GM21381 (cell line): ENCODE measurements at regions not wholly inside any gene's neighbourhood (a gene's known extent, or its start where the extent isn't known, plus 50 kb on each side); places are given as distances from the start of the nearest gene placed in this dataset.

Experiments used
- ATAC-seq: cut with Tn5 transposase; IDR thresholded peaks from one replicate; pipeline ENCODE4 v1.9.1; 2021; ENCODE audit warnings: mild to moderate bottlenecking, moderate library complexity; ENCODE audit not compliant: unreplicated experiment

DNA sequence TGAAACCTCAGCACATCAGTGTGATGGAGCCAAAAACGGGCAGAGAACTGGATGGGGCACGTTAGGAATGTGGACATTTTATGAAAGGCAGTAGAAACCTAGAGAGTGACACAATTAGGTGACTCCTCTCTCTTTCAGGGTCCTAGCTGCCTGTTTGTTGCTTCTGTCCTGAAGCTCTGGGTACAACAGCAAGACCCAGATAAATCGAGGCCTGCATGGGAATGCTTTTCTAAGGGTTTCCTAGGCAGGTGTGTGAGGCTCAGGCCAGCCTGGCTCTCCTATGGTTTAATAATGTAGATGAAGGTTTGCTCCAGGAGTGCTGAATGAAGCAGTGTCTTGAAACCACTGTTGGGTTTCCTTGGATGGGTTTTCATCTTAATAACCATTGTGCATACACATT, 517.1 kb upstream of the RAB6C start:
- no peak for ATAC-seq

DNA sequence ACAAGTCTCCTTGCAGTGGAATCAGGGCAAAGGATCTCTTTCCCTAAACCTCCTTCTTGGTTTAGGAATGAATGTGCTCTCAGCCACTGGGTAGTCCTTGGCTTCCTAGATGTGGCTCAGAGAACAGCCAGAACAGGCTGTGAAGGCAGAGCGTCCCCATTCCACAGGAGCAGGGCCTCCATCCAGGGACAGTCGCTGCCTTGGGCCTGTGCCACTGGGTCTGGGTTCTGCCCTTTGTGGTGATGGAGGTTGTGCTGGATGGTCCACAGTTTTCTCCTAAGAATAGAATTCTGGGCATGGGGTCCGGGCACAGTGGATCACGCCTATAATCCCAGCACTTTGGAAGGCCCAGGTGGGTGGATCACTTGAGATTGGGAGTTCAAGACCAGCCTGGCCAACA, 516.5 kb upstream of the RAB6C start:
- ATAC-seq, result no peak

DNA sequence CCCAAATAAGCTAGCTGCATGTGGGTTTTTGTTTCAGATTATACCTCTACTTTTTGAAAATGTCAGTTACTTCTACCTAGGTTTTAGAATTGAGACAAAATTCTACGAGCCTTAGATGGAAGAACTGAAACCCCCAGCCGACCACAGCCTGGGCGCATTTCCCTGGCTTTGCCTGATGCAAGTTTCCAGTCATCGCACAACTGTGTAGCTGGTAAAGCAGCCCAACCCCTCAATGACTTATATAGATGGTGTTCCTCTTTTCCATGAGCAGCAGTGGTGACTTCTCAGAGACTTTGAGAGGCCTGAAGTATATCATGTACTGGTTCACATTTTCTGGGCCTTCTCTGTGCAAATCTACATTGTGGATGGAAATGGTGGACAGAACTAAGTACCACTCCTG, 515.4 kb upstream of the RAB6C start:
- ATAC-seq, result no peak

DNA sequence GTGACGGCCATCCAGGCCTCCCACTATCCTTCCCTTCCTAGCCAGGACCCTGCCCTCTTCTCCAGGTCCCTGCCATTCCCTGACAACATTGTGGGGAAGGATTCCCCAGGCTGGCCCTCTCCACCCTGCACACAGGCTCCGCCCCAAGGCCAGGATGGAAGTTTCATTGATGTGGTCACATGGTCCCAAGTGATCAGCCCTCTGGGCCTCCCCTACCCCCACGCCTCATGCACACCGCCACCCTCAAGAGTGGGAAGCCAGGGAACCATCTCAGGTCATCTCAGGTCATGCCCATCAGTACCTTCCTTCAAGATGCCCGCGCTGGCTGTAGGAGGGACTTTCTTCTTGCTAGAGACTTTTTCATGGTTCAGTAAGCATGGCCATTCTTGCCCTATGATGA, 514.8 kb upstream of the RAB6C start:
- no peak for ATAC-seq

DNA sequence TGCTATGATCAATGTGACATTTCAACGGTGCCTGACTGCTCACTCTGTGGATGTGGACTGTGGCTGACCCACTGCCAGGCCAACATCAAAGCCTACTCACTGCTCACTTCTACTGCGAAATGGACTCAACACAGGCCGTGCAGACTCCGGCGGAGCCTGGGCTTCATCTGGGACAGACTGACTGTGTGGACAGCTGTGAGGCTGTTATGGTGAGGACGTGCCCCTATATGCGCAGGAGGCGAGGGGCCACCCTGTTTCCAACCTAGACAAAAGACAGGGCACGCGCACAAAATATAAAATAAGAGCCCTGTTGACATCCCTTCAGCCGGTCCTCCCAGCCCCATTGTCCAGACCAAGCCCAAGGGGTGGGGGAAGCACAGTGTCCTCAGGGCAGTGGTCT, 514.4 kb upstream of the RAB6C start:
- ATAC-seq, result no peak

DNA sequence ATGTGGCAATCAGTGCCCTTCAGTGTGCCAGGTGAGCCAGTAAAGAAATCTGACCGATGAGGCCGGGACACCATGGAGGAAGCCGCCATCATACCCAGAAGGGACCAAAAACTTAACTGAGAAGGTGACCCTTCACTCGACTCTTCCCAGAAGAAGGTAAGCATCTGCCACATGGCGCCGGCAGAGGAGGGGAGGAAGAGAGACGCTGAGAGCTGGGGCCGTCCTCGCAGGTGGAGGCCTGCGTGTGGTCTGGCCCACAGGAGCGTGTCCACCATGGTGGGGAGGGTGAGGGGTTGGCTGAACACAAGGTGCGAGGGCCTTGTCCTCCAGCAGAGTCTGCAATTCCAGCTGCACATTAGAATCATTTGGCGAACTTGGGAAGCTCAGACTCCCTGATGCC, 513.1 kb upstream of the RAB6C start:
- no peak for ATAC-seq

DNA sequence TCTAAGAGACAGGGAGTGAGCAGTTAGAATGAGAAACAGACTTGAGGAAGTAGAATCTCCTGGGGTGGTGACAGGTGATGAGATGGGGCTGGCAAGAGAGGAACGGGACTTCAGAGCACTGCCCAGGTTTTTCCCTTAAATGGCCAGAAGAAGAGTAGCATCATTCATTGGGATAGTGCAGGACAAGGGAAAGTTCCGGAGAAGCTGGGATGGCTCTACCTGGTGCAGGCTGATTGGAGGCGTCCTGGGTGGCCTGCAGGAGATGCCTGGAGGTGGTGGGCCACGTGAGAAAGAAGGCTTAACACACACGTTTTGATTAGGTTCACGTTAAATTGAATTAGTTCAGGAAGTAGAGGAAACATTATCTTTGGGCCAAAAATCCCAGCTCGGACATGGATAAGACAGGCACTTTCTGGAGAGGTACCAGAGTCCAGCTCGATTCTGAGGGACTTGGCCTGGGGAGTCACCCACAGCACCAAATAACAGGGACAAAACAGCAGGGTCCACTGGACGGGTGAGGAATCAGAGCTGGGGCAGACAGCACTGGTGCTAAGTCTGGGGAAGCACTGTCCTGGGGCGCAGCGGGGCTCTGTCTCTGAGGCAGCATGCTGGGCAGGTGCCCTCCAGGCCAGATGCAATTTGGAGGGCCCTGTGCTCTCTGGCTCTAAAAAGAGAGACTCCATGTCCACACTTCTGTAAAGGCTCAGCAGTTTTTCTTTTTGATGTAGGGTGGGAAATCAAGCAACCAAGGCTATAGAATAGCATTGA, 512.3 kb upstream of the RAB6C start:
- no peak for ATAC-seq

DNA sequence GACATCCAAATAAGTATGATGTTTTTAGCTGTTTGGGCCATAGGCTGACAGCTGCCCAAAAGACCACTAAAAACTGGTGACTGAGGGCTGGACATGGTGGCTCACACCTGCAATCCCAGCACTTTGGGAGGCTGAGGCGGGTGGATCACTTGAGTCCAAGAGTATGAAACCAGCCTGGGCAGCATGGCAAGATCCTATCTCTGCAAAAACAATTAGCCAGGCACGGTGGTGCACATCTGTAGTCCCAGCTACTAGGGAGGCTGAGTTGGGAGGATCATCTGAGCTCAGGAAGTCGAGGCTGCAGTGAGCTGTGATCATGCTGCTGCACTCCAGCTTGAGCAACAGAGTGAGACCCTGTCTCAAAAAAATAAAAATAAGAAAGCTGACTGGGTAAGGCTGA, 511.5 kb upstream of the RAB6C start:
- ATAC-seq, result no peak

DNA sequence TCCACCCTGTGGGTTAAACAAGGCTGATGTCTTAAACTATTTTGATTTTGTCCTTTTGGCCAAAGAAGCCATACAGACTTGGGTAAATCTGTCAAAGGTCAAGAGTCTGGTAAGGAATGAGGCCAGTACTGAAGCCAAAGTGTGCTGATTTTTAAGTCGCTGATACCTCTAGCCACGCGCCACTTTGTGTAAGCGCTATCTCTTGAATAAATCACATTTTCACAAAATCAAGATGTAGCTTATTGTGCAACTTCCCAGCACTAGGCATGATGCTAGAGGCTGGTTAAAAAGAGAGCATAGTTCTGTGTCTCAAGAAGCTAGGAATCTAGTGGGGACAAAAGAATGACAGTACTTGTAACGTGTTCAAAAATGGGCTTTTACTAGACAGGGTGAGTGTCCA, 510.6 kb upstream of the RAB6C start:
- no peak for ATAC-seq

DNA sequence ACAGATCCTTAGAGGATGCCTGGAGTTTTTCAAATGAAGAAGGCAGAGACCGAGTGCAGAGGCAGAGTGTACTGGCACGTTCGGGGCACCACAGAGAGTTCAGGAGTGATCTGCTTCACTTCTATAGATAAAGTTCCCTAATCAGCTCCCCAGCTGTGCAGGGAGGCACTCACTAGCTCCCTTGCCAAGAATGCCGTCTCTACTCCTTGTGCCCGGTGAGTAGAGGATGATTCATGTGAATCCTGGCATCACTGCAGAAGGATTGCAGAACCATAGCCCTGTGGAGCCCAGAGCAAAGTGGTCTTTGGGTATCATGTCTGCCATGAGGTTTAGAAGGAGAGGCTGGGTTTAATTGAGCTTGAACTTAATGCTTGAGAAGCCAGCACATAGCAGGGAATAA, 510.1 kb upstream of the RAB6C start:
- ATAC-seq, result no peak

DNA sequence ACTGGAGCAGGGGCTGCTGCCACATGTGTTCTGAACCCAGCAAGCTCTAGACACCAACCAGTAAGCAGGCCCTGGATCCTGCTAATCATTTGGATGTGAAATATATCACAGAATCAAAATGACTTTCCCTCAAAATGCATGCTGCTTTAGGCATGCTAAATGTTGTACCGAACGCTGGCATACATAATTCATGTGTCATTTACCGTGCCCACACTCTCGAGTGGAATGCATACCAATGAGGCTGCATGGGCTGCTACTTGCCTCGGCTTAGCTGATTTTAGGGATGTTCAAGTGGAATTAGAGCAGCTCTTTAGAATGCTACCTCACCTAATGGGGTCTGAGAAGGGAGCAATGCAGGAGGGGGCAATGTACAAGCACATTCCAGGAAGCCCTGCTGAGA, 509.6 kb upstream of the RAB6C start:
- no peak for ATAC-seq

DNA sequence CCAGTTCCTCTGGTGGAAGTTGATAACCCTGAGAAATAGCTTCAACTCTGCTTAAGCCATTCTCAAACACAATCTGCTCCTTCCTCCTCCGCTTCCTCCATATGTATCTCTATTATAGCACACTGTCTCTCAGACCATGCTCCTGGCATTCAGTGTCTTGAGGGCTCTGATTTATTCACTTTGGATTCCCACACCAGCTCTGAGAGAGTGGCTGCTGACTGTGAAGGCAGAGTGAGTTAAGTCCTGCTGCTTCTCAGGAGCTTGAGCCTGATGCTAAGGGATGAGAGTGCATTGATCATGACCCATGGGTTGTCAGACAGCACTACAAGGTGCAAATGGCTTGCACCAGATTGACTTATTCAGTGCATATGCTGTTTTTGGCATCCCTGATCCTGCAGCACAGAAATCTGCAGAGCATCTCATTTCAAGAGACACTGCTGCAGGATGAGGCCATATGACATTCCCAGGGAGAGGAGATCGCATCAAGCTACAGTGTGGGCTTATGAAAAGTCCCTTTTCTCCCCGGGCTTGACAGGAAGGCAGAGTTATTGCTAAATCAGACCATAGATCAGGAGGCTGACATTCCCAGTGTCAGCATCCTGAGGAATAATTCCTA, 500.5 kb upstream of the RAB6C start:
- ATAC-seq, result no peak

DNA sequence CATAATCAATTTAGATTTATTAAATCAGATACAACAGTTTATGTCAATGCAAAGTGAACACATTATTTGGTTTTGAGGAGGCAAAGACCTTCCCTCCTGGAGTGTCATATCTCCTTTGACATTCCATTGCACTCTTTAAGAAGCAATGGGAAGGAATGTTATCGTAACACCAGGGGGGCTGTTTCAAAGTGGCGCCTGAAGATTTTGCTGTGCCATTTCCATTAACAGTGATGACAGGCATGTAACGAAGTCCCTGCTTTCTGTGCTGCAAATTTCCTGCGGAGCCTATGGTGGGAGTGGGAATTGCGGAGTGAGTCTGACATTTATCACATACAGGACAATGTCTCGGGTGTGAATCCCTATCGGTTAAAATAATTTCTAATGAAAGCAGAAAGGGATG, 499.6 kb upstream of the RAB6C start:
- no peak for ATAC-seq

DNA sequence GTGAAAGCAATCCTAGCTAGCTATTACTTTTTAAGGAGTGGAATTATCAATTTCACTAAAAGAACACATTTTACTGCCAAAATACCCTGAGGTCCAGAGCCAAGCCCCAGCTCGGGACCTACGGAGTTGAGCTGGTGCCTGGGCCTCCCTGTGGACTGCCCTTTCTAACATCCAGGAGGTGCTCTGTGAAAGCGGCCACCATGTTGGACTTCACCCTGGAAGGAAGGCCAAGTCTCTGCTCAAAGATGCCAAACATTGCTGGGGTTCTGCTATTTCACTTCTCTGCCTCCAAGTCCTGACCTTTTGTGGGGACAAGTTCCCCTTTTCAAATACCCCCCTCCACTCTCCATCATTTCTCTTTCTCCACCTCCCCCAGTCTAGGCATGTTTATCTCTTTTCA, 498.7 kb upstream of the RAB6C start:
- ATAC-seq, result no peak

DNA sequence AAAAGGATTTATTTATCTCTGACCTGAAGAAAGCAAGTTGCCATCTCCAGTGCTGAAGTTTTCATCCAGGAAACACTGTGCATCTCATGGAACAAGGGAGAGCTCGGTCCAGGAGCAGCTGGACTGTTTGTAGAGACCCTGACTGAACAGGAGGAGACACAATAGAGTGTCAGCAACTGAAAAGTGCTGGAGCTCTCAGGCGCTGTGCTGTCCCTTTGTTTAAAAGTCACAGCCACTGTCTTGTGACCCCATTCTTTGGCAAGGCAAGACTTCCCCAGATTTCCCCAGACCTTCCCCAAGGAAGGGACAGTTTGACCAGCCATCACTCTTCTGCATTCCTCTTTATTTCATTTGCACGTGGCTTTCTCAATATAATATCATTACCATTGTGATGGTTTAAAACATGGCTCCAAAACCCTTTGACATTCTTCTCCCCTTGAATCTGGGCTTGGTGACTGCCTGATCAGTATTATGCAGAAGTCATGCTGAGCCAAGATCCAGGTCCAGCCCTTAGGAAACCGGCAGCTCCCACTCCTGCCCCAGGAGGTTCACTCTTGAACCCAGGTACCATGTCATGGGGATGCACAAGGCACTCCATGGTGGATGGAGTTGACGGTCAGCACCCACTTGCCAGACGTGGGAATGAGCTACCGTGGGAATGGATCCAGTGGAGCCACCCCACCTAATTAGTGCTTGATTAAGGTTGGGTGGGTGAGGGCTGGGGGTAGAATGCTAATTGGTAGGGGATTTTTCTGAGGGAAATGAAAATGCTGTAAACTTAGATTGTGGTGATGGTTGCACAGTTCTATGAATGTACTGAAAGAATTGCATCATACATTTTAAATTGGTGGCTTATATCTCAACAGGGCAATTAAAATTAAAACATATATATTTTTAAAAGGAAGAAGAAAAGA, 497.9 kb upstream of the RAB6C start:
- no peak for ATAC-seq

DNA sequence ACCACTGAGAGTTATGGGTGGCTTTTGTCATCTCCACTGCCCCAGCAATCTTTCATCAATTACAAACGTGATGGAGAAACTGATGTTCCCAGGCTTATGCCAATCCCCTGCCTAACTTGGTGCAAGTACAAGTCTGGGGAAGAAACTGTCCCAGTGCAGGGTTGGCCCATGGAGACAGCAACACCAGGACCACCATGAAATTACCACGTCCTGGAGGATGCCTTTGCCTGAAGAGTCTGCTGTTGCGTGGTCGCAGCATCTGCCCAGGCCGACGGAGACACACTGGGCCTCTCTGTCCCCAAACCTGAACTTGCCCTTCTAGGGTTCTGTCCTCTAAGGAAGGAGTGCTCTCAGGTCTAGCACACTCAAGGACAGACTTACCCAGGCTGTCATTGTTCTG, 496.8 kb upstream of the RAB6C start:
- no peak for ATAC-seq

DNA sequence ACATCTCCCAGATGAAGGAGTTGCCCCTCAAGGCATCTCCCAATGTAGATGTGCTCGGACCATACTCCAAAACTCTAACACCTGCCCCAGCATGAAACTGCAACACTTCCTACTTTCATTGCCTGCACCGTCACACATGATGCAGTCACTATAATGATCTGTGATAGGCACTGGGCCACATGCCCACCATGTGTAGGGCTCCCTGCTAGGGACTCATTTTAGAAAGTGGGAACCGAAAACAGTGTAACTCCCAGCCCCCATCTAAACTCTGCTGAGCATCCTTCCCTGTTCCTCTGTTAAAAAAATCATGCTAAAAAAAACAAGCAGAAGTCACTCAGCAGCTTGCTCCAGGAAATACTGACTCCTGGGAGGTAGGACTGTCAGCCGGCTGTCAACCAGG, 496.1 kb upstream of the RAB6C start:
- ATAC-seq, result no peak

DNA sequence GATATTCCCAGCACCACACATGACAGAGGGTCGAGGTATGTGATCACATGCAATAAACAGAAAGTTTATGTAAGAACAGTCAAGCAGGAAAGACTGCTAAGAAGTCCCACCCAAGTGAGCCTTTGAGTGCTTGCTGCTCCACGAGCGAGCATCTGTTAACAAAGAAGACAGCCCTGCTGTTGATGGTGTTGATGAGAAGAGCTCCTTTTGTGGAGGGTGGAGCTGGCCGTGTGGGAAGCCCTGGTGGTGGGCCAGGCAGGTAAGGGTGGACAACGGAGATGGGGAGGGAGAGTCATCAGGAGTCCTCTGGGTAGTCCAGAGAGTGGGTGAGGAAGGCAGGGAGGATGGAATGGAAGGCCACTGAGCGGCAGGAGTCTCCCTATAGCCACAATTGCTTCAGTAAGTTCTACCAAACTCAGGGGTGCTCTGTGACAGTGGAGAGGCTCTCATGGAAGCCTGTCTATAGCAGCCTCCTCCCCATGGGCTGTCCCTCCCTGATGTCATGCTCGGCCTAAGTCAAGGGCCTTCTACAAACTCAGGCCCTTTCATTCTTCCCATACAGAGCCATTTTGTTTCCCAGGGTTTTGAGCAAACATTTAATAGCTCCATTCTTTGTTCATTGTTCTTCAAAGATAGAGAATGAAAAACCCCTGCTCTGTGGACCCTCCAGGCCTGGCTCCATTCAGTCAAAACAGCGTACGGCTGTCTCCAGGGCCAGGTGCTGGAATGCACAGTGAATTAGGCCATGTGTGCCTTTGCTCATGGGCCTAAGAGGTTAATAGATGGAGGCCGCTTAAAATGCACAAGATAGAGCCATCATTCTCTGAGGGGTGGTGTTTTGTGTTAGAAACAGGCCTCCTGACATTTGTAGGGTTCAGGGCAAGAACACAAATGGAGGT, 494.2 kb upstream of the RAB6C start:
- ATAC-seq, result no peak

DNA sequence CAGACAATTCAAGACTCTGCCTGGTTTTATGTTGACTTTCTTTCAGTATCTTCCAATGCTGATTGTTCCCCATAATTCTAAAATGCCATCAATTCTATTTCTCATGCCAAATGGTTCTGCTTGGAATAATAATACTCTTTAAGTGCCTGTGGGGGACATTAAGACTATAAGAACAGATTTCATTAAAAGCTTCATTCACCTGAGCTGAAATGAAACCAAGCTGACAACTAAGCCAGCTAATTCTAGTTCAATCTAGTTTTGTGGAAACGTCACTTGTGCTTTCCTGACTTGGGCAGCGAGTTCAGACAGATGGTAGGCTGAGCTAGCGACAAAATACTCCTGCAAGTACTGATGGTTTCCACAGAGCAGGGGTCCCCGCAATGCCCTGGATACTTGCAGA, 491.1 kb upstream of the RAB6C start:
- ATAC-seq, result no peak

DNA sequence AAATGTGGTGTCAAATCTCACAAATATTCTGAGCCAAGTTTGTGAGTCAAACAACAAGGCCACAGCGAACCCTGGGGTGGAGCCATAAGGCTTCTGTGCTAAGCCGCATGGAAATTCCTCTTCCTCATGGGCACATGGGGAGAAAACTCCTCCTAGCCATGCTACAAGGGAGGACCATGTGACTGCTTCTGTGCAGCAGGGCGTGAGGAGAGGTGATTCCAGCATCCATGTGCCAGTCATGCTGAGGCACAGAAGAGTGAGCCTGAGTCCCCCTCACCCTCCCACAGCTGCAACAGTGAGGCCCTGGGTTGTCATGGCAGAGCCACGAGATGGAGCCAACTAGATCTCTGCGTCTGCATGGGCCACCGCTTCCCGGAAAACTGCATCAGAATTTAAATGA, 488.8 kb upstream of the RAB6C start:
- no peak for ATAC-seq

DNA sequence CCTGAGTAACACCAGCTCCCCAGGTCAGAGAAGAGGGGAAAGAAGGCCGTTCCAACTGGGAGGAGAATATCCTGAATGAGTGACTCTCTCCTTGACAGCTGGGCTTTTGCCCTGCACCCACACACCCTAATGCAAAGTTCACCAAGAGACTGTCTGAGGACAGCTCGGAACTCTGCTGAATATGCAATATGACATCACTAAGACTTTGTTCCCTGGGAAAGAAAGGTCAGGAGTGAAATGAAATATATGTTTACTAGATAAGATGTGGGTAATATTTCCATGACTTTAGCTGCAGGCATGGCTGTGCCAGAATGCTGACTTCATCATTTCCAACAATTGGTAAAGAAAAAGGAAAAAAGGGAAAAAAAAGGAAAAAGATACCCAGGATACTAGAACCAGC, 488.2 kb upstream of the RAB6C start:
- ATAC-seq, result no peak
